Ovary (tissue), 7 donors: ENCODE measurements at regions not wholly inside any gene's neighbourhood (a gene's known extent, or its start where the extent isn't known, plus 50 kb on each side); places are given as distances from the start of the nearest gene placed in this dataset.

Experiments
- DNase-seq, 5 donors: peaks; one replicate each; pipeline ENCODE4 v3.0.0-alpha.2; 2019 to 2020
- H3K27ac ChIP-seq, 2 donors: fragments of 200-600 bp; one replicate each; pipeline versions ENCODE4 v1.5.1 to v1.8.0; 2019 to 2022
- H3K27me3 ChIP-seq: fragments of 200-600 bp; one replicate; pipeline ENCODE4 v1.8.0; 2022
- H3K36me3 ChIP-seq: fragments of 200-600 bp; sonication (generic); one replicate; pipeline ENCODE4 v1.5.1; 2019
- H3K4me1 ChIP-seq: one replicate; pipeline ENCODE4 v1.8.1; 2013; ENCODE audit warnings: mild to moderate bottlenecking, moderate library complexity; ENCODE audit not compliant: insufficient read depth
- H3K4me3 ChIP-seq: fragments of 200-600 bp; sonication (generic); one replicate; pipeline ENCODE4 v1.5.1; 2017
- H3K9me3 ChIP-seq, 2 donors: fragments of 200-600 bp in 1 of 2; sonication (generic) in 1 of 2; one replicate each; pipeline versions ENCODE4 v1.5.1 to v1.8.1; 2013 to 2019; ENCODE audit warnings: mild to moderate bottlenecking in 1 of 2, moderate library complexity in 1 of 2
- CTCF ChIP-seq, 3 donors: fragments of 450-650 bp in 2 of 3; fragments of 200-600 bp in 1 of 3; IDR thresholded peaks; one replicate each; pipeline versions ENCODE4 v1.5.1 to v1.8.0; 2016 to 2022; ENCODE audit warnings: antibody characterized with exemption in 3 of 3, mild to moderate bottlenecking in 1 of 3
- EP300 ChIP-seq: sonication (generic); formaldehyde crosslinking; IDR thresholded peaks from one replicate; pipeline ENCODE4 v1.6.1; 2017; ENCODE audit warnings: antibody characterized with exemption
- POLR2A ChIP-seq: fragments of 450-650 bp; IDR thresholded peaks from one replicate; pipeline ENCODE4 v1.6.1; 2017; ENCODE audit warnings: antibody characterized with exemption, mild to moderate bottlenecking, moderate library complexity
- WGBS, 3 donors: extraction: QIAGEN DNeasy Blood & Tissue Kit in 1 of 3; methylation state at CpG; one replicate each; pipeline versions ENCODE4 v1.1.5 to v1.1.7; 2013 to 2017; 5-methylcytosine and 5-hydroxymethylcytosine counted together
- intact Hi-C, 4 donors: fragments of 100-400 bp; cut with DNase I; formaldehyde crosslinking; loops; one replicate each; pipeline versions ENCODE4 v1.11.0 to v1.15.1; 2022 to 2023
- donor health status: DM: no; HTN: no; CAD: no; lungs with moderate emphysema.
- donor health status: DM: no; HTN: no; CAD: no.
- donor health status: Bipolar disorder and iron deficiency.
- donor health status: DM: no; HTN: no; CAD: no.
- donor health status: DM: yes; HTN: yes; CAD: no.

- Histone ChIP-seq H3K27me3 (no peaks in the 10 kb centered on the region), H3K4me1 (no peaks in the 10 kb centered on the region), H3K27ac (no peak overlapping the region), H3K9me3 (no peaks in the 10 kb centered on the region), H3K4me3 (no peak overlapping the region), H3K36me3 (no peaks in the 10 kb centered on the region)
- intact Hi-C loops = no loop called here
- TF ChIP-seq POLR2A (no peak), EP300 (no peak), CTCF (IDR thresholded peaks at IDR 0.05) (no peak)
- DNase-seq = no peak
These were observed 305.9 kb upstream of the ADGRL4 start for GRCh38 chr1:79312438-79312837.

GRCh38 chr1:79310609-79311008 is 304.1 kb upstream of the ADGRL4 start:
- H3K27me3 ChIP-seq = no peaks in the 10 kb centered on the region
- no peaks in the 10 kb centered on the region for H3K9me3 ChIP-seq
- no peaks in the 10 kb centered on the region for H3K36me3 ChIP-seq
- TF ChIP-seq POLR2A (no peak), EP300 (no peak), CTCF (IDR thresholded peaks at IDR 0.05) (no peak)
- DNase-seq = no peak
- H3K27ac ChIP-seq = no peak overlapping the region
- WGBS, 3 donors = 59 to 69% (median 67%) methylated on average over 3 of the region's 3 CpGs
- no peak overlapping the region for H3K4me3 ChIP-seq
- no peaks in the 10 kb centered on the region for H3K4me1 ChIP-seq
- intact Hi-C loops = no loop called here

GRCh38 chr1:79304131-79304530 is 297.6 kb upstream of the ADGRL4 start:
- no peaks in the 10 kb centered on the region for H3K4me1 ChIP-seq
- no peaks in the 10 kb centered on the region for H3K27me3 ChIP-seq
- H3K9me3 ChIP-seq = no peaks in the 10 kb centered on the region
- no peak overlapping the region for H3K27ac ChIP-seq
- WGBS, 3 donors = 84 to 89% (median 85%) methylated on average over 3 of the region's 3 CpGs
- intact Hi-C loops = no loop called here
- no peaks in the 10 kb centered on the region for H3K36me3 ChIP-seq
- TF ChIP-seq CTCF (IDR thresholded peaks at IDR 0.05) (no peak), POLR2A (no peak), EP300 (no peak)
- DNase-seq = no peak
- H3K4me3 ChIP-seq = no peak overlapping the region

- DNase-seq = no peak
- intact Hi-C loops = no loop called here
These were observed 296.5 kb upstream of the ADGRL4 start for GRCh38 chr1:79303040-79303439.

More at GRCh38 chr1:79303040-79303439, 296.5 kb upstream of the ADGRL4 start:
- H3K36me3 ChIP-seq = no peaks in the 10 kb centered on the region
- H3K4me1 ChIP-seq = no peaks in the 10 kb centered on the region
- no peaks in the 10 kb centered on the region for H3K27me3 ChIP-seq
- no peaks in the 10 kb centered on the region for H3K9me3 ChIP-seq
- H3K4me3 ChIP-seq = no peak overlapping the region
- WGBS, 3 donors = 92 to 97% (median 97%) methylated on average over 2 of the region's 2 CpGs
- no peak overlapping the region for H3K27ac ChIP-seq
- TF ChIP-seq POLR2A (no peak), EP300 (no peak), CTCF (IDR thresholded peaks at IDR 0.05) (no peak)
